ENCODE measurements at regions not wholly inside any gene's neighbourhood (a gene's known extent, or its start where the extent isn't known, plus 50 kb on each side); places are given as distances from the start of the nearest gene placed in this dataset.

- dilution Hi-C loops (cut with HindIII; ENCODE audit: low sequenced_read_pairs, unreplicated experiment): no loop called here
- no peaks in the 10 kb centered on the region for H3K4me1 ChIP-seq (ENCODE audit: control insufficient read depth, insufficient read depth, low read length)
- H2AK9ac ChIP-seq (replicated peaks; ENCODE audit: low read depth, low read length, poor library complexity): no peak overlapping the region
- H3K23ac ChIP-seq (ENCODE audit: low read depth, low read length): no peak overlapping the region
- ChIA-PET POLR2A (ENCODE audit: unreplicated experiment) (no interaction called here), CTCF (no interaction called here)
- H3K27ac ChIP-seq (ENCODE audit: insufficient read depth, low read length): no peak overlapping the region
- no peak overlapping the region for H3K14ac ChIP-seq (replicated peaks; ENCODE audit: low read depth, low read length)
- H3K4me2 ChIP-seq (ENCODE audit: low read depth, low read length): no peak overlapping the region
- H3K56ac ChIP-seq (ENCODE audit: extremely low read depth, insufficient read depth, low read length): no peak overlapping the region
- H2BK5ac ChIP-seq (ENCODE audit: low read depth, low read length, poor library complexity, severe bottlenecking): no peak overlapping the region
- in situ Hi-C loops (cut with MboI; ENCODE audit: low sequenced_read_pairs): no loop called here
- ATAC-seq (ENCODE audit: low read depth) (no peak), DNase-seq (no peak)
- no CpG with 5 or more reads among the region's 1 CpG for WGBS, 2 experiments (ENCODE audit: extremely low coverage in 2 of 2, insufficient read length in 1 of 2)
- intact Hi-C loops (cut with micrococcal nuclease): no loop called here
- no peak overlapping the region for H2BK15ac ChIP-seq (ENCODE audit: low read depth, low read length)
- no peak overlapping the region for H3K9ac ChIP-seq (ENCODE audit: low read depth, low read length)
- H4K91ac ChIP-seq (ENCODE audit: insufficient read depth, low read depth, low read length): no peak overlapping the region
- H3K27me3 ChIP-seq (ENCODE audit: control insufficient read depth, insufficient read depth, low read length): no peaks in the 10 kb centered on the region
- H2AK5ac ChIP-seq (ENCODE audit: low read depth, low read length): no peak overlapping the region
- H3K36me3 ChIP-seq (ENCODE audit: control insufficient read depth, insufficient read depth, low read length): no peaks in the 10 kb centered on the region
- H3K79me1 ChIP-seq (ENCODE audit: low read depth in 1 of 2, low read length in 2 of 2): no peaks in the 10 kb centered on the region
- H3K4me3 ChIP-seq (ENCODE audit: insufficient read depth, low read depth, low read length): no peak overlapping the region
- H3K4ac ChIP-seq (ENCODE audit: low read depth, low read length): no peak overlapping the region
- H3K9me1 ChIP-seq (ENCODE audit: insufficient read depth, low read length): no peaks in the 10 kb centered on the region
- no peaks in the 10 kb centered on the region for H4K20me1 ChIP-seq (ENCODE audit: insufficient read depth, low read length)
- no peak for TF ChIP-seq SMC3 (IDR thresholded peaks at IDR 0.05; ENCODE audit: low read depth, low read length)
- no peak for TF ChIP-seq BHLHE40 (IDR thresholded peaks at IDR 0.05; ENCODE audit: low read depth, low read length)
- TF ChIP-seq FOS (IDR thresholded peaks at IDR 0.05; ENCODE audit: low read depth, low read length): no peak
- H2BK20ac ChIP-seq (ENCODE audit: low read depth, low read length): no peak overlapping the region
- no peak overlapping the region for H4K5ac ChIP-seq (ENCODE audit: low read depth, low read length)
- H2AFZ ChIP-seq (replicated peaks; ENCODE audit: low read length, poor library complexity): no peak overlapping the region
- no TSS peak for BruUV-seq (replicated peaks)
- no peak overlapping the region for H3K18ac ChIP-seq (ENCODE audit: low read depth, low read length)
- H2BK120ac ChIP-seq (ENCODE audit: low read depth, low read length): no peak overlapping the region
- peaks cover 10% of the 10 kb centered on the region for H3K9me3 ChIP-seq (ENCODE audit: control insufficient read depth, insufficient read depth, low read length)
- H4K8ac ChIP-seq (ENCODE audit: low read depth in 2 of 2, low read length in 2 of 2): no peak overlapping the region
Measured at GRCh38 chr3:4247391-4247790, 55.8 kb upstream of the SETMAR start.

All from IMR-90 (cell line).